Right atrium auricular region (tissue), 2 donors: ENCODE measurements at regions not wholly inside any gene's neighbourhood (a gene's known extent, or its start where the extent isn't known, plus 50 kb on each side); places are given as distances from the start of the nearest gene placed in this dataset.

ENCODE experiments used
- DNase-seq: peaks from one replicate; pipeline ENCODE4 v3.0.0-alpha.2; 2019; ENCODE audit warnings: low spot score
- H3K27ac ChIP-seq, 2 donors: fragments of 200-600 bp; sonication (generic); 1 replicate in 1 of 2; 2 replicates in 1 of 2; pipeline ENCODE4 v1.5.1; 2016 to 2019
- H3K27me3 ChIP-seq, 2 donors: fragments of 200-600 bp; sonication (generic); one replicate each; pipeline versions ENCODE4 v1.5.1 to v1.6.0; 2017 to 2019
- H3K36me3 ChIP-seq: fragments of 200-600 bp; sonication (generic); one replicate; pipeline ENCODE4 v1.5.1; 2016
- H3K4me1 ChIP-seq, 2 donors: fragments of 200-600 bp; sonication (generic); one replicate each; pipeline versions ENCODE4 v1.5.1 to v1.6.0; 2017 to 2019
- H3K4me3 ChIP-seq, 2 donors: fragments of 200-600 bp; sonication (generic); 1 replicate in 1 of 2; 2 replicates in 1 of 2; pipeline ENCODE4 v1.5.1; 2017 to 2019; ENCODE audit warnings: mild to moderate bottlenecking in 1 of 2, moderate library complexity in 1 of 2
- H3K9me3 ChIP-seq, 2 donors: fragments of 200-600 bp; sonication (generic); one replicate each; pipeline ENCODE4 v1.5.1; 2019
- CTCF ChIP-seq, 2 donors: fragments of 200-600 bp; sonication (generic); IDR thresholded peaks; one replicate each; pipeline ENCODE4 v1.5.1; 2019; ENCODE audit warnings: antibody characterized with exemption in 2 of 2

DNA sequence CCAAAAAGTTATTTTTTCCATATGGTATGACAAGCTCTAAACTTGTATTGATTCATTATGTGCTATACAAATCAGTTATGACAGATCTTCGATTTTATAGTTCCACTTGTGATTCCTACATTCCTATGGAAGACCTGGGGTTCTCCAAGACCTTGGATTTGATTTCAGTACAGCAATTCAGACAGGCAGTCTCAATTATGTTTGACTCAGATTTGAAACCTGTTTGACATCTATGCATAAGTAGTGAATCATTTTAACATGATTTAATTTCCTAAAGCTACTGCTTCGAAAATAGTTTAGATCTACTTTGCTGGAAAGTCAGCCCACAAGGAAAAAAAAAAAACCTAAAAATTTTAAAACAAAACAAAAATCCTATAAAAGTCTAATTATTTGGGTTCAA, 820.4 kb downstream of the LUZP2 start:
- H3K36me3 ChIP-seq, result no peaks in the 10 kb centered on the region
- no peak for TF ChIP-seq CTCF (IDR thresholded peaks at IDR 0.05)
- H3K27me3 ChIP-seq, result no peaks in the 10 kb centered on the region
- DNase-seq, result no peak
- H3K9me3 ChIP-seq, result no peaks in the 10 kb centered on the region
- no peak overlapping the region for H3K27ac ChIP-seq
- no peak overlapping the region for H3K4me3 ChIP-seq
- H3K4me1 ChIP-seq, result no peaks in the 10 kb centered on the region

- Histone ChIP-seq H3K4me3 (no peak overlapping the region), H3K36me3 (no peaks in the 10 kb centered on the region), H3K27me3 (no peaks in the 10 kb centered on the region), H3K9me3 (no peaks in the 10 kb centered on the region), H3K4me1 (no peaks in the 10 kb centered on the region), H3K27ac (no peak overlapping the region)
- no peak for TF ChIP-seq CTCF (IDR thresholded peaks at IDR 0.05)
- no peak for DNase-seq
Observed at GRCh38 chr11:25319127-25319526, 822.3 kb downstream of the LUZP2 start.

DNA sequence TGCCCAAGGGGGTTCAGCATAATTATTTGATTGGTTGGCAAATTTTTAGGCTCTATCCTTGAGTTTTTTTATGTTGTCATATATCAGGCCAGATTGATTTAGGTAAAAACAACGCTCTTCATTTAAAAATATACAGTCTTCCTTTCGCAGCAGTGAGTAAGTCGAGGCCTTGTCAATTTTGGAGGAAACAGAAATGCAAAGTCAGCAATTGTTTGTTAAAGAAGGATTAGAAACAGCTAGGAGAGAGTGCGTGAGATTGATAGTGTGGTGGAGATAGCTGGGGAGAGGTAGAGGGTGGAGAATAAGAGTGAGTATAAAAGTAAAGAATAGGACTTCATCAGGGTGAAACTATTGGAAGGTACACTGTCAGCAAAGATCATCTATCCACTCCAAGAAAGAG, 830.8 kb downstream of the LUZP2 start:
- H3K4me3 ChIP-seq, result no peak overlapping the region
- no peaks in the 10 kb centered on the region for H3K9me3 ChIP-seq
- no peaks in the 10 kb centered on the region for H3K36me3 ChIP-seq
- no peaks in the 10 kb centered on the region for H3K27me3 ChIP-seq
- DNase-seq, result no peak
- H3K4me1 ChIP-seq, result no peaks in the 10 kb centered on the region
- TF ChIP-seq CTCF (IDR thresholded peaks at IDR 0.05), result no peak
- no peak overlapping the region for H3K27ac ChIP-seq

- H3K27ac ChIP-seq, result no peak overlapping the region
- H3K9me3 ChIP-seq, result no peaks in the 10 kb centered on the region
- no peaks in the 10 kb centered on the region for H3K27me3 ChIP-seq
- H3K4me1 ChIP-seq, result no peaks in the 10 kb centered on the region
- no peak for TF ChIP-seq CTCF (IDR thresholded peaks at IDR 0.05)
- H3K36me3 ChIP-seq, result no peaks in the 10 kb centered on the region
- DNase-seq, result no peak
- H3K4me3 ChIP-seq, result no peak overlapping the region
Observed at GRCh38 chr11:25339281-25339680, 842.4 kb downstream of the LUZP2 start.

DNA sequence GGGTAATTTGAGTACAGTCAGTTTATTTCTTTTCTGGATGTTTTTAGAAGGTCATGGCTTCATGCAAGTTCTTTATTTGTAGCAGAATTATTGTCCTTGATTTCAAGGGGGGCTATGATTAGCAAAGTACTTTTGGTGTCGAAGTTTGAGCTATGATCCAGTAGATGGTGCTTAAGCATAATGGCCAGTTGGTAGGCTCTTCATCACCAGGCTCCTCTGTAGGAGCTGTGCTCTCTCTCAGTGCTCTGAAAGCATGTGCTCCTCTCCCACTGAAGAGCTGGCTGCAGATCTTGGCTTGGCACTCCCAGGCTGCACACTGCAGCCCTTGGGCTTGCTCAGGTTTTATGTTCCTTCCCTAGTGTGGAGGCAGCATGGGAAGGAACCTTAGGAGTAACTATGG, 852.7 kb downstream of the LUZP2 start:
- no peaks in the 10 kb centered on the region for H3K4me1 ChIP-seq
- H3K36me3 ChIP-seq, result no peaks in the 10 kb centered on the region
- no peaks in the 10 kb centered on the region for H3K27me3 ChIP-seq
- H3K27ac ChIP-seq, result no peak overlapping the region
- no peak for DNase-seq
- H3K4me3 ChIP-seq, result no peak overlapping the region
- TF ChIP-seq CTCF (IDR thresholded peaks at IDR 0.05), result no peak
- H3K9me3 ChIP-seq, result no peaks in the 10 kb centered on the region

DNA sequence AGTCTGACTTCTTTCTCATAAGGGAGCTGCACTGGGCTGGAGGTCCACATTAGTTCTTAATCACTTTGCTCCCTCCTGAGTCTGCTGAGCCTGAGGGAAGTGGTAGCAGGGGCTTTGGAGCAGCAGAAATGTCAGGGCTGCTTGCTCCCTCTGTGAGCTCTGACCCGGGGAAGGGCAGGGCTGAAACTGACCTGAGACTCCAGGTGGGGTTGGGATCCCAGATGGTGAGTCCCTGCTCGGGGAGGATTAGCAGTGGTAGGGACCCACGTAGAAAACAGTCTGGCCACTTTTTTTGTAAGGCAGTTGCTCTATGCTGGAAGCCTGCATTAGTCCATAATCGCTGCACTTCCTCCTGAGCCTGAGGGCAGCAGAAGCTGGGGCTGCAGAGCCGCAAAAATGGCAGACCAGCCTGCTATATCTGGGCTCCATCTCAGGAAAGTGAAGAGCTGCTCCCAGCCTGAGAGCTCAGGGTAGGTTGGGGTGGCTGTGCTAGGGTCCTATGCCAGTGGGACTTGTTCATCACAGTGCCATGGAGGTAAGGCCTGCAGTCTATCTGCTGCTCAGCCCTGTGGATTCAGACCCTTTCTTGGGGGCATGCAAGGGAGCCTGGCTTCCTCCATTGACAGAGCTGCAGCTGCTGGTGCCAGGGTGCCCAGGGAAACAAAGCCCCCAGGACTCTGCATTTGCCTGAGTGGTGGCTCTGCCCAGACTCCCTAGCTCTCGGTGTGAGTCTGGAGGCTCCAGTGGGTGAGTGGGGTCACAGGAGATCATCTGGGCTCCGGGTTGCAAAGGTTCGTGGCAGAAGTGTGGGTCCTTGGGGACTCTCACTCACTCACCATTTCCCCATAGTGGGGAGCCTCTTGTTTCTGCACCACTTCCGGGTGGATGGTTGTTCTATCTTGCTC, 854.3 kb downstream of the LUZP2 start:
- H3K9me3 ChIP-seq, result no peaks in the 10 kb centered on the region
- DNase-seq, result no peak
- H3K4me3 ChIP-seq, result no peak overlapping the region
- H3K4me1 ChIP-seq, result no peaks in the 10 kb centered on the region
- H3K27me3 ChIP-seq, result no peaks in the 10 kb centered on the region
- H3K27ac ChIP-seq, result no peak overlapping the region
- no peaks in the 10 kb centered on the region for H3K36me3 ChIP-seq
- TF ChIP-seq CTCF (IDR thresholded peaks at IDR 0.05), result no peak
